Stimulated activated CD4-positive, alpha-beta T cell treated with anti-CD3 and anti-CD28 coated beads, TNF-alpha, amount 100 ng/mL, for 4 hours (primary cell): ENCODE measurements at regions not wholly inside any gene's neighbourhood (a gene's known extent, or its start where the extent isn't known, plus 50 kb on each side); places are given as distances from the start of the nearest gene placed in this dataset.
A peak's percentile ranks its signal among the peaks of the same experiment; 100 is the strongest.

Experiments
- DNase-seq, 3 experiments: peaks; one replicate each; pipeline ENCODE4 v3.0.0-alpha.2; 2020; ENCODE audit warnings: low read depth in 3 of 3

DNA sequence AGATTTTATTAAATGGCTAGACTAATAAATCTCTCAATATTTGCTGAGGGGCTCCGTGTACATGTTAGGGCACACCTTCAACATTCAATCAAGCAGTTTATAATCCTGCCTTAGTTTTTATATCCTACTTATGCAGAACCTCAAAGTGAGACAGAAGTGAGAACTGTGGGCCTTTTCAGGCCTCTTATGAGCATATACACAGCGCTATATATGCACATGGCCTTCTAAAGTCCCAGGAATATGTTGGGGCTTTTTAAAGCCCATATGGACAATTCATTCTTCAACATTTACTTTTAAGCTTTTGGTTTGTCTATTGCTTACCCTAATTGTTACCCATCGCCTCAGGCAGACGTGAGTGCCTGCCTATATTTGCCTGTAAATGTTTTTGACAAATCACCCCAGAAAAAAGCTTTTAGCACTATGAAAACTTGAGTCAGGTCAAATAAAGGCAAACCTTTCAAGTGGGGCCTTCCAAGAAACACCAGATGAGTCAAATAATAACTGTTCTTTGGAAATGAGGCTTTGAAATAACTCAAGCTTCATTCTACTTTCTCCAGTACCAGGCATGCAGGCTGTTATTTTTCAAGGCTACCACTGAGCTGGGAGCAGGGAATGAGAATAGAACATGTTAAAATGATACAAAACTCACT lies 58.2 kb downstream of the ESM1 start:
- no peak for DNase-seq

DNA sequence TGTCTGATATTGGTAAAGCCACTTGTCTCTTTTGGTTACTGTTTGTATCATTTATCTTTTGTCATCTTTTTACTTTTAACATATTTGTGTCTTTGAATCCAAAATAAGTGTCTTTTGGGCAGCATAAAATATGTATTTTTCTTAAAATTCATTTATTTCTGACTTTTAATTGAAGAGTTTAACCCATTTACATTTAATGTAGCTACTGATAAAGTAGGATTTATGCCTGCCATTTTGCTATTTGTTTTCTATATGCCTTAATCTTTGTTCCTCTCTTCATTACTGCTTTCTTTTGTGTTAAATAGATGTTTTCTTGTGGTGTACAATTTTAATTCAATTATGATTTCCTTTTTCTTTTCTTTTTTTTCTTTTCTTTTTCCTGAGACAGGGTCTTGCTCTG lies 60.9 kb downstream of the ESM1 start:
- no peak for DNase-seq

DNA sequence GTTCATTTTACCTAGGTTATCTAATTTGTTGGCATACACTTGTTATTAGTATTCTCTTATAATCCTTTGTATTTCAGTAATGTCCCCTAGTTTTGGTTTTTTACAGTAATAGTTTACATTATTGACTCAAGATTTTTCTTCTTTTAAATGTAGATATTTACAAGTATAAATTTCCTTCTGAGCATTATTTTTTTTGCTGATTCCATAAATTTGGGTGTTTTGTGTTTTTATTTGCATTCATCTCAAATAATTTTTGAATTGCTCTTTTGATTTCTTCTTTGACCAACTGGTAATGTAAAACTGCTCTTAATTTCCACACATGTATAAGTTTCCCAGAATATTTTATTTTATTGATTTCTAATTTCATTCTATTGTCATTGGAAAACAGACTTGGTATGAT lies 68.1 kb downstream of the ESM1 start:
- no peak for DNase-seq

DNA sequence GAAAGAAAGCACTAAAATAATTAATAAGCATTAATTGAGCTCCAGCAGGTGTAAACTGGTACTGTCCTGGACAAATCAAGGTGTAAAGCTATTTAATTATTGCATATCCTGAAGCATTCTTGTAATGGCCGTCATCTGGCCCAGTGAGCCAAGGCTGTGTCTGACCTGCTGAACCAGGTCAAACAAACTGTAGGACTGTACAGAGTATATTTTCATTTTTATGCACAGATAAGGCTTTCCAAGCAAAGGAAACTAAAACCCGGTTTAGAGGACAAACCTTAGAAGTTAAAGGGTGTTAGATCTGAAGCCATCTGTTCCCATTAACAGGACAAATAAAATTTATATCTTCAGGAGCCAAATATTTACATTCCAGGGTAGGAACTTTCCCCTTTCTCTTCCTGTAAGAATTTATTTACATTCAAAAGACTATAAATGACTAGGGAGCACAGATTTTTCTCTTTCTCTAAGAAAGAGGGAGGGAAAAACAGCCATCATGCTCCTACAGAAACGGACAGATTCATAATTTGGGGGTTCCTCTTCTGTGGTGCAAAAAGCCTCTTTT lies 69.8 kb downstream of the ESM1 start:
- no peak for DNase-seq

DNA sequence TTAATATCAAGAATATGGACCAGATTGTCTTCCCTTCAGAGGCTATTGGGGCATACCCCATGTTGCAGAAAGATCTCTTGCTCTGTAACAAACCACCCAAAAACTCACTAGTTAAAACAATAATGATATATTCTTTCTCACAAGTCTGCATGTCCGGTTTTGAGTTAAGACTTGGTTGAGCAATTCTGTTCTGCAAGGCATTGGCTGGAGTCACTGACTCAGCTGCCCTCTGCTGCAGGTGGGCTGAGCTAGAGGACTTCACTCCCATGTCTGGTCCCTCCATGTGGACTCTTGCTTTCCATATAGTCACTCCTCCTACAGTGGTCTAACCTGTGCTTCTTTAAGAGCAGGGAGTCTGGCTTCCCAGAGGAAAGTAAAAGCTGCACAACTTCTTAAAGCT lies 73.4 kb downstream of the ESM1 start:
- DNase-seq, result no peak

DNA sequence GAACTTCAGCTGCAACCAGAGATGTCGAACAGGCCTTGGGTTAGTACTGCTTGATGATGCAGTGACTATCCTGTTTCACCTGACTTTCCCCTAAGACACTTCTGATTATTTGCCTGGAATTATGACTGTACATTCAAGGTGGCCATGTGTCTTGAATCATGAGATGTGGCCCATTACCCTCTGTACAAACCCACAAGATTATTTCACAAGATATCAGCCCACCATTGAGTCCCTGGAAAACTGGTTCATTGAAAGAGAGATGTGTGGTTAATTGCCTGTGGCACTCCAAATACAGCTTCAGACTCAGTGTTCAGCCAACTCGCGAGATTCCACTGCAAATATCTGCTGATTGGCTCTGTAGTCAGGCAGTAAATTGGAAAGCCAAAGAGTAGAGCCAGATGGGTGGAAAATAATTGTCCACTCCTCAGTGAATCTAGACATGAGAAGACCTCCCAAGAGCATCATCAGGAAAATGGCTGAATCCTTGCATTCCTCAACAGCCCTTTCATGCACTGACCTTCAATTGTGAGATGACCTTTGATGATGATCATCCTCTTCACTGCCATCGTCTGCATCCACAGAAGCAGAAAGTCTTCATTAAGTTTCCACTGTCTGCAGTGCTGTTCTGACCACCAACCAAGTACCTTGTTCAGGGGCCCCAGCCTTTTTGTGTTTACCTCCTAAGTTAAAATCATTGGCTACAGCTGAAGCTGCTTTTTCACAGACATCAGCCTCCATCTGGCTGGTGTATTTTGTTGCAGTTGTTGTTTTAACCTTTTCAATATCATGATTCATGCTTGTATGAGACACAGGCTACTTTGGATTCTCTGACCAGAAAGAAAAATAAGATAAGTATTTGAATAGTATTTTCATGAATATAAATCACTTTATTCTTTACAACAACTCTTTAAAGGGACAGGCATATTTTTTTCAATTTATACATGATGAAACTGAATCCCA lies 75.2 kb downstream of the ESM1 start:
- DNase-seq, result no peak

DNA sequence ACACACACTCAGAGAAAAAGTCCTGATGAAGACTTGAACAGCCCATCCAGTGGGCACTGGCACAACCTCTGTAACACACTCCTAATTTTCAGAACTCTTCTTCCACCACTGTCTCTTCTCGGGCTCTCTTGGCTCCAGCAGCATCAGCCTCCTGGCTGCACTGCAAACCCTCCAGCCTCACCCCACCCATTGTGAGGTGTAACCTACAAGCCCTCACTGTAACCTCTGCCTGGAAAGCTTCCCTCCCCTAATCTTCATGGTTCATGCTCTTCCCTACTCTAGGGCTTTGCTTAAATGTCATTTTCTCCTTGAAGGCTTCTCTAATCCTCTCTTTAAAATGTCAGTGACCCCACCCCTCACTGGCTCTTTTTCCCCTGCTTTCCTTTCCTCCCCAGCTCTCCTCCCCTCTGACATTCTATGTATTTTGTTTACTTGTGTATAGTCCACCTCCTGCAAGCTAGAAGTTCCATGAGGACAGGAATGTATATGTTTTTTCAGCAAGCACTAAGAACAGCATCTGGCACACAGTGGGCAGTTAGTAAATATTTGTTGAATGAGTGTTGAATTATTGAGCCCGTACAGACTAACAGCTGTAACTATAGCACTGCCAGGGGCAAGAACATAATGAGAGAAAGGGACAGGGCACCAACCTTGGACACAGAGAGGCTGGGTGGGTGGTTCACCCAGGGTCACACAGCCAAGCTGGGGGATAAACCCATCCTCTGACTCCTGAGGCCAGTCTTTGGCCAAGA lies 76.4 kb downstream of the ESM1 start:
- no peak for DNase-seq

DNA sequence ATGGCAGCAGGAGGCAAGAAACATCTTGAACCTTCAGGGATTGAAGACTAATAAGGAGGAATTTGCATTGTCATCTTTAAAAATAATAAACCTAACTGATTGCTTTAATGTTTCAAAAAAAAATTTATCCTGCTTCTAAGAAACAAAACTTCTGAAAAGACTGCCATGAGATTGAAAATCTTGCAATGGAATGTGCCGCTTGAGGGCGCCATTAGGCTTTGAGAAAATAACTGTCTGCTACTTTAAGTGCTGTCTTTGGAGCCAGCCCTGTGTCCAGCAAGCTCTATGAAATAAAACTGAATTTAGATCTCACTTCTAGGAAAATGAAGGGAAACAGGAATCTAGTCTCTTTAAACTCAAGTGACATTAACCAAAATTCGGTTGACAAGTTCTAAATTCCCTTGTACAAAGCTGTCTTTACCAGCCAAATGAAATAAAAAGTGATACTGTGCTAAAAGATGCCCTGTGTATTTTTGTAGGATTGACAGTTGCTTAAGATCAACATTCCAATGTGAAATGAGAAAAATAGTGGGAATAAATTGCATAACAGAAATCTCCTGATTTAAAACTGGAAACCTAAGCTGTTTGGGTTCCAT lies 79.4 kb downstream of the ESM1 start:
- DNase-seq, result peak; percentile 24 to 35 (median 30)

DNA sequence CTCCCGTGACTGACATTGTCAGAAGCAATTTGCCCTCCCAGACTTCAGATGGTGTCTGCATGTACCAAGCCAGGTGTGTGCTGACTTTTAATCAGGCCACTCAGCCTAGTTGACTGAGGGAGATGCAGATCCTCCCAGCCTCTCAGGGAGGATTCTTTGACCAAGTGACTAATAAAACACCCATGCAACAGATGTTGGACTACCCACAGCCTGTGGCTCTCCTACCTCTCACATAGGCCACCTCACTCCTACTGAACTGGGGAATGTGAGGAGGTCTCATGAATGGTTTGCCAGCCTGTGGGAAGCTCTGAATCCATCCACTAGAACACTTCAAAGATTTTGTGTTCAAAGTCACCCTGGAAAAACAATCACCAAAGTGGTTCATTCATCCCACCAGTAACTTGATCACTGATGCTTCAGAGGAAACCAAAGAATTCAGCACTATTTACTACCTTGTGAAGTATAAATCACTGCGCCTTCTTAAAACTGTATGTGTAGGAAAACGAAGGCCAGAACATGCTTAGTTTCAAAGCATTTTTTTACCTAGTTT lies 80.1 kb downstream of the ESM1 start:
- no peak for DNase-seq

DNA sequence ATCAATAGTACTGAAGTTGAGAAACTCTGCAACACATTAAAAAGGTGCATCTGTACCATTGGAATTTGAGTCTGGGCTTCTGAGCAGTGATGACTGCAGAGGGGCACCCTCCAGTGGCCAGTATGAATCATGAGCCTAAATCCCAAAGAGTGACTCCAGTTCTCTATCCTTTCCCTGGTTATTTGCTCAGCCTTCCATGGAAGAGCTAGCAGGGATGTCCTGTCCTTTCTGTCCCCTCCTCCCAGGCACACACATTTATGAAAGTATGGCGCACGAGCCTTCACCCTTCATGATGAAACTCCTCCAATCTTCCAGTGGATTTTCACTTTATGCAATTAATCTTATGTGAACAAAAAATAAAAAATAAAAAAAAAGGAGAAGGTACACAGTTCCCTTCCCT lies 81.0 kb downstream of the ESM1 start:
- DNase-seq, result no peak

DNA sequence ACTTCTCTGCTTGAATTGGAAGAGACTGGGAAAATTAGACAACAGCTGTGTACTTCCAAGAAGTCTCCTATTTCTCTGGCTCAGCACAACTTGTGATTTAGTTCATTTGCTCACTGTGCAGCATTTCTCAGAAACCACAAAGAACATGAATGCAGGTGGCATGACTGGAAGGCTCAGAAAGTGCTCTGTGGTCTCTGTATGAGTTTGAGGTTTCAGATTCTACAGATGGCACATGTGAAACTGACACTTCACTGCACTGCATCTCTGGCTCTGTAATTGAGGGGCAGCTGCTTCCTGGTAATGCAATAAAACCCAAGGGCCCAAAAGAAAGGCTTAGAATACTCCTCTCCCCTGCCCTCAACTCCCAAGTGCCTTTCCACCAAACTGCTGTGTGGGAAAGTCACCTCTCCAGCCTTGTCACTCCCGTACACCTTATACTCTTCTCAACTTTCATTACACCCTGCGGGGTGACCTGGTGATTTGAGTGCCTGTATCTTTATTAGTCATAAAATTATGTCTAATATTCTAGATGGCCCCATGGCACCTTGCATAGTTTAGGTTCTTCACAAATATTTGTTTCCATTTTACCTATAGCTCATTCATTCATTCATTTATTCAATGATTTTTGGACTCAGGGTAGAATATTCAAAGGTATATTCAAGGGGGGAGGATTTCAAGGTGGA lies 82.5 kb downstream of the ESM1 start:
- no peak for DNase-seq

DNA sequence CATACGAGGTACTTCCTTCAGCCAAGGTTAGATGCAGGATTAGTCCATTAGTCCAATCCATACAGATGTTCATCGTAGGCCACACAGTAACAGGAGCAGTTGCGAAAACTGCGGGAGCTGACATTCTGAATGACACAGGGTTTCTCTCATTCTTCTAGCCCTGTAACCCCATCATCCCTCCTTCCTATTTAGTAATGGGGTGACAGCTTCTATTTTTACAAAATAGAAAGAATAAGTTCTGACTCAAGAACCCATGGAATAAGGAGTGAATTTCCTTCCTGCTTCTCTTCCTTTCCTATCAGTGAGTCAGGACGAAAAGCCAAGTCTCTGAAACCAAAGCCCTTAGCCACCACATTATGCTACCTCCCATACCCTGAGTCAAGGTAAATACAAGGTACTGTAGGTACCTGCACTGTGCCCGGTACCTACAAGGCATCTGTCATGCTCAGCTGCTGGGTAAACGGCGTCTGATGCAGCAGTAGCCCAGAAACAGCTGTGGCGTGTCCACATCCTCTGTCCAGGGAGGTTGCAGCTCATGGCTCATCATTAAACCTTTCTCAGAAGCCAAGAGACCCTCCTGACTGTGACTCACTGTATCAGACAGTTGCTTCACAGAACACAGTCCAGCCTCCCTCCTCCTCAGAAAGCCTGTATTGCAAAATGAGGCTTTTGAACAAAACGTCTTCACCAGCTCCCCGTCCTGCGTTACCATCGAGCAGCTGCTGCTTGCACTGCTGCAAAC lies 84.2 kb downstream of the ESM1 start:
- DNase-seq, result no peak

DNA sequence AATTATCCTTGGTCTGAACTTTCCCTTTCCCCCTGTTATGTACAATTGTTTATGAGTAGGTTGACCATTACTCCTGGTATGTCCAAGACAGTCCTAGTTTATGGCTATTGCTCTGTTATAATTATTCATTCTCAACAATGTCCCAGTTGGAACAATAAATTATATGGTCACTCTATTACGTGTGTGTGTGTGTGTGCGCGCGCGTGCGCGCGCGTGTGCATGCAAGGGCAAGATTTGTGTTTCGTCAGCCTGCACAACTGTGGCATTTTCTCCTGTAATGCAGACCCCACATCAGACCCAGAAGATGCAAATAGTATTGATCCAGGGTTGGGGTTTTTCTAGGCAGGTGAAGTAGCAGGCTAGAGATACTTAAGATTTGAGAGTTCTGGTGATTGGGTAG lies 88.4 kb downstream of the ESM1 start:
- no peak for DNase-seq

DNA sequence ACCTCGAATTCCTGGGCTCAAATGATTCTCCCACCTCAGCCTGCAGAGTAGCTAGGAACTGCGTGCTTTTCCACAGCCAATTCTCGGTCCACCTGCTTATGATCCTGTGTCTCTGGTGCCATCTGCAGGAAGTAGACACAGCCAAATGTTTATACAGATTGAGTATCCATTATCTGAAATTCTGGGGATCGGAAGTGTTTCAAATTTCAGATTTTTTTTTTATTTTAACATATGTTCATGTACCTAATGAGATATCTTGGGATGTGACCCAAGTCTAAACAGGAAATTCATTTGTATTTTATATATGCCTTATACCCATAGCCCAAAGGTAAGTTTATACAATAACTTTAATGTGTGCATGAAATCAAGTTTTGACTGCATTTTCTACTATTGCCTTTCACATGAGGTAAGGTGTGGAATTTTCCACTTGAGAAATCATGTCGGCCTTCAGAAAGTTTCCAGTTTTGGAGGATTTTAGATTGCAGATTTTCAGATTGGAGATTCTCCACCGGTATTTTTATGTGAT lies 89.5 kb downstream of the ESM1 start:
- DNase-seq, result no peak

DNA sequence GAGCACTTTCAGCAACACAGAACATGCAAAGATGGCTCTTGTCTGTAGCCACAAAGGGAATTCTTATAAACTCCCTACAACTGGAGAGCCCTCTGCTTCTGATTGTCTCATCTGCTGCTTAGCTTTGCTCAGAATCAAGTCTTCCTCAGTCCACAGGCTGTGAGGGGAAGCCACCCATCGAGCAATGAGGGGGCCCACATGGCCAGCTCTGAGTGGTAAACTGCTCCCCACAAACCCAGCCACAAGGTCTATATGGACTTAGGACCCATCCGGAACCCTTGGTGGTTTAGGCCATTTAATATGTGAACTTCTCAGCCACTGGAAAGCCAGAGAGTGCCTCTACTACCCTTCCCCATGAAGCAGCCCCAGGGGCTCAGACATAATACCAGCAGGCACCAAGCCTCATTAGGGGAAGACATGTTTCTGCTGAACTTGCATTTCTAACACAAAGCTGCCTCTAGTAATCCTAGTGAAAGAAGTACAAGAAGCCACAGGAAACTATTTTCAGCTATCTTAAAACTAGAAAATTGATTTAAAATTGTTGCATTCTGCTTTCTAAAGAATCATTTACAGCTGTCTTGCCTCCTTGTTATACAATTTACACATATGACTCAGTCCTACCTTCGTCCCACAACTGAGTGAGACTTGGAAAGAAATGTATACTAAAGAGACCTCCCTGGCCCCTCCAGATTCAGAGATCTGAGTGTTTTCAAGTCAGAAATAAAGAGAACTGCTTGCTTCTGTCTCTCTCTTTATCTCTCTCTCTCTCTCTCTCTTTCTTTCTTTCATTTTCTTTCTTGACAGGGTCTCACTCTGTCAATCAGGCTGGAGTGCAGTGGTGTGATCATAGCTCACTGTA lies 90.2 kb downstream of the ESM1 start:
- no peak for DNase-seq

DNA sequence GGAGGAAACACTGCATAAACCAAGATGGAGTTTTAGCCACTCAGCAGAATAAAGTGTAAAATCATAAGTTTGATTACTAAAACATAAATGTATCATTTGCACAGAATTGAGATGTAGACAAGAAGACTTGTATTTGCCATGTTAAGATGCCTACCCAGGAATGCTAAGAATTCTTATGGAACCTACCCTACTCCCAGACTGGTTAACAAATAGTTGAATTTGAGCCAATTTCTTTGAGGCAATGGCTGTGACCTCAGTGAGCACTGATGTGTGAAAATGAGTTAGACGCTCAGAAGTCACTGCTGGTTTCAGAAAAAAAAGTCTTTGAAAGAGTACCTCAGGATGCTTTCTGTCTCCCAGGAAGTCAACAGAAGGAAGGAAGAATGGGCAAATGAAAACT lies 95.6 kb downstream of the ESM1 start:
- DNase-seq, result no peak

DNA sequence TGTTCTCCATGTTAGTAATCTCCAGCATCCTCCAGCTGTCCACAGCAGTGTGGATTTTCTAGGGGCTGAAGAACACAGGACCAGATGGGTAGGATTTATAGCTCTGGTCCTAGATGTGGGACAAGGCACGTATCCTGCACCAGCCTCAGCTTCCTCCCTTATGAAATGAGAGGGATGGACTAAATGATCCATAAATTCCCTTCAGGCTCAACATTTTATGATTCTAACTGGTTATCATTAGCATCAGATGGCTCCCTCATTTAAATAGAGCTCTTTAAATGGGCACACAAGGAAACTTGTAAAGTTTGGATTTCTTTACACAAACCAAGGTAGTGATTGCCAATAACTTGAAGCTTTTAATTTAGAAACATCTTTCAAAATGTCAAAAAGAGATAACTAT lies 97.7 kb downstream of the ESM1 start:
- no peak for DNase-seq

DNA sequence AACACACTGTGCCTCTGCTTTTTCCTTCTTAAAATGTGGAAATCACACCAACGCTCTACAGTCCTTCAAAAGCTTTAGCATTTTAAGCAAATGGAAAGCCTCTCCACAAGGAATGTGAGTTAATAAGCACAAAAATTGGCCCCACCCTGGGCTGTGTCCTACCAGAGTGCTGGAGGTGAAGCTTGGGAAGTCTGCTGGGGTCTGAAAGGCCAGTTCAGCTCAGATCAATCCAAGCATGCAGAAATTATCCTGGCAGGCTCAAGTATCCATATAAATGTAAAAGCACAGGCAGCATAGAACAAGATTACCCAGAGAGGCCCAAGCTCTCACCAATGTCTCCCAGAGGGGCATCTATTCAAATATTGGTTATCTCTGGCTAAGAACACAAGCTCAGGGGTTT lies 98.5 kb downstream of the ESM1 start:
- DNase-seq, result no peak

DNA sequence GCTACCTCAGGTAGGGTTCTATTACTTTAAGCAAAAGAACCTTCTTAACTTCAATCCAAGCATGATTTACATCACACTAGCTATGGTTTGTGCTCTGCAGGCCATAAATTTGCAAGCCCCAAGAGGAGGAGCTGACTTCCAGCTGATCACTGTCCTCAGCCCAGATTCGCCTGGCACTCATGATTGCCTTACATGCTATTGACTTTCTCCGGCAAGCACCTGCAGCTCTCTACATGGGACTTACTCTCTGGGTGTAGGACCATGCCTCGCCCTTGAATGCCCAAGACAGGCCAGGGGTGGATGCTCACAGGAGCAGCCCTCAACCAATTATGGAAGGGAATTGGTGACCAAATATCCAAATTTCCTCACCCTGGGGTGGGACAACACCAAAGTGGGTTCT lies 99.8 kb downstream of the ESM1 start:
- DNase-seq, result no peak
